ENCODE measurements at regions not wholly inside any gene's neighbourhood (a gene's known extent, or its start where the extent isn't known, plus 50 kb on each side); places are given as distances from the start of the nearest gene placed in this dataset.

- 95 to 96% methylated on average over 2 of the region's 2 CpGs for WGBS, 2 donors
- no peaks in the 10 kb centered on the region for H3K36me3 ChIP-seq
- TF ChIP-seq POLR2AphosphoS5 (IDR thresholded peaks at IDR 0.05) (no peak), EP300 (IDR thresholded peaks at IDR 0.05) (no peak), POLR2A (IDR thresholded peaks at IDR 0.05) (no peak)
- TF ChIP-seq, protein P1, sequence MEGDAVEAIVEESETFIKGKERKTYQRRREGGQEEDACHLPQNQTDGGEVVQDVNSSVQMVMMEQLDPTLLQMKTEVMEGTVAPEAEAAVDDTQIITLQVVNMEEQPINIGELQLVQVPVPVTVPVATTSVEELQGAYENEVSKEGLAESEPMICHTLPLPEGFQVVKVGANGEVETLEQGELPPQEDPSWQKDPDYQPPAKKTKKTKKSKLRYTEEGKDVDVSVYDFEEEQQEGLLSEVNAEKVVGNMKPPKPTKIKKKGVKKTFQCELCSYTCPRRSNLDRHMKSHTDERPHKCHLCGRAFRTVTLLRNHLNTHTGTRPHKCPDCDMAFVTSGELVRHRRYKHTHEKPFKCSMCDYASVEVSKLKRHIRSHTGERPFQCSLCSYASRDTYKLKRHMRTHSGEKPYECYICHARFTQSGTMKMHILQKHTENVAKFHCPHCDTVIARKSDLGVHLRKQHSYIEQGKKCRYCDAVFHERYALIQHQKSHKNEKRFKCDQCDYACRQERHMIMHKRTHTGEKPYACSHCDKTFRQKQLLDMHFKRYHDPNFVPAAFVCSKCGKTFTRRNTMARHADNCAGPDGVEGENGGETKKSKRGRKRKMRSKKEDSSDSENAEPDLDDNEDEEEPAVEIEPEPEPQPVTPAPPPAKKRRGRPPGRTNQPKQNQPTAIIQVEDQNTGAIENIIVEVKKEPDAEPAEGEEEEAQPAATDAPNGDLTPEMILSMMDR (IDR thresholded peaks at IDR 0.05), result no peak
- H3K4me1 ChIP-seq, result no peaks in the 10 kb centered on the region
- peaks cover 0 to 7% (median 0%) of the 10 kb centered on the region in 3 donors for H3K27me3 ChIP-seq
- H3K27ac ChIP-seq, result no peak overlapping the region
- no peak for DNase-seq
- H3K9me3 ChIP-seq, result no peaks in the 10 kb centered on the region
- H3K4me3 ChIP-seq, result no peak overlapping the region
- intact Hi-C loops (cut with DNase I), result no loop called here
Observed at GRCh38 chr13:108455320-108455719, 174.1 kb upstream of the MYO16 start.

DNA sequence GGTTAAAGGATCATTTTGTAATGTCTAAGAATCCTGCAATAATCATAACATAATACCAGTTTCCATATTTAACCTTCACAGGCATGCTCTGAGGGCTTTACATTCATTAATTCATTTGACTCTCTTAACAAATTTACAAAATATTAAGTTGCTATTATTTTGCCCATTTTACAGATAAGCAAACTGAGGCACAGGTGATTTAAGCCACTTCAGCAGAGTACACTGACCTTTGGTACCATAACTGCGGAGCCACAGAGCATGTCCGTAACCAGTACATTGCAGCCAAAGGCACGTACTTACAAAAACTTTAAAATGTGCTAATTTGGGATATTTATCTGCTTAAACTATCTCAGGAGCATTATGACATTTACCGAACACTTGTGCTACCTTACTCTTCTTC, 169.4 kb upstream of the MYO16 start:
- no peaks in the 10 kb centered on the region for H3K4me1 ChIP-seq
- TF ChIP-seq, protein P1 (IDR thresholded peaks at IDR 0.05), result no peak
- intact Hi-C loops (cut with DNase I), result no loop called here
- no peak overlapping the region for H3K27ac ChIP-seq
- WGBS, 2 donors, result 81 to 91% methylated on average over 4 of the region's 4 CpGs
- H3K9me3 ChIP-seq, result no peaks in the 10 kb centered on the region
- H3K4me3 ChIP-seq, result no peak overlapping the region
- DNase-seq, result no peak
- H3K27me3 ChIP-seq, result peaks cover 0 to 7% (median 0%) of the 10 kb centered on the region in 3 donors
- H3K36me3 ChIP-seq, result no peaks in the 10 kb centered on the region

GRCh38 chr13:108460746-108461145, 168.7 kb upstream of the MYO16 start:
- no peak overlapping the region for H3K4me3 ChIP-seq
- H3K27me3 ChIP-seq, result peaks cover 0 to under 1% (median 0%) of the 10 kb centered on the region in 3 donors
- no peak overlapping the region for H3K27ac ChIP-seq
- 55 to 65% methylated on average over 4 of the region's 4 CpGs for WGBS, 2 donors
- H3K9me3 ChIP-seq, result no peaks in the 10 kb centered on the region
- no peaks in the 10 kb centered on the region for H3K4me1 ChIP-seq
- DNase-seq, result no peak
- TF ChIP-seq POLR2AphosphoS5 (IDR thresholded peaks at IDR 0.05) (no peak), EP300 (IDR thresholded peaks at IDR 0.05) (no peak), POLR2A (IDR thresholded peaks at IDR 0.05) (no peak)
- TF ChIP-seq, protein P1 (IDR thresholded peaks at IDR 0.05), result no peak
- H3K36me3 ChIP-seq, result no peaks in the 10 kb centered on the region
- intact Hi-C loops (cut with DNase I), result no loop called here

DNA sequence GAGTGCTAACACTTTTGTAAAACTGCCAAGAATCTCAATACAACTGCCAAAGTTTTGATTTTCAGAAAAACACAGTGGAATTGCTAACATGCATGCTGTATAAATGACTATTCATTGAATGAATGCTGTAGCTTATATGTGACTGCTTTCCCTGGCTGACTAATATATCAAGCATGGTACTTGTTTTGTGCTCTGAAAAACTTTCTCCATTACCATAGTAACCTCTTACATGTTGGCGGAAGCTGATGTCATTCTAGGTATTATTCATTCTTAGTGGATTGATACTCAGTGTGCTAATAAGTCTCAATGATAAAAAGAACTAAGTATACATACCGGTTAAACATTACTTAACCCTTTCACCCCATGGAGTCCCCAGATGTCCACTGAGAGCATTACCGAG, 166.1 kb upstream of the MYO16 start:
- Histone ChIP-seq H3K36me3 (no peaks in the 10 kb centered on the region), H3K27ac (no peak overlapping the region), H3K9me3 (no peaks in the 10 kb centered on the region), H3K27me3 (no peaks in the 10 kb centered on the region), H3K4me3 (no peak overlapping the region), H3K4me1 (no peaks in the 10 kb centered on the region)
- TF ChIP-seq POLR2A (IDR thresholded peaks at IDR 0.05) (no peak), EP300 (IDR thresholded peaks at IDR 0.05) (no peak), POLR2AphosphoS5 (IDR thresholded peaks at IDR 0.05) (no peak)
- TF ChIP-seq, protein P1 (IDR thresholded peaks at IDR 0.05), result no peak
- 80% methylated on average over 3 of the region's 3 CpGs for WGBS, 2 donors
- no peak for DNase-seq
- intact Hi-C loops (cut with DNase I), result no loop called here

GRCh38 chr13:108470921-108471320, 158.5 kb upstream of the MYO16 start:
- intact Hi-C loops (cut with DNase I), result no loop called here
- H3K4me3 ChIP-seq, result no peak overlapping the region
- H3K27ac ChIP-seq, result no peak overlapping the region
- no peak for DNase-seq
- no peaks in the 10 kb centered on the region for H3K4me1 ChIP-seq
- WGBS, 2 donors, result 79 to 82% methylated on average over 5 of the region's 5 CpGs
- no peaks in the 10 kb centered on the region for H3K36me3 ChIP-seq
- H3K9me3 ChIP-seq, result no peaks in the 10 kb centered on the region
- no peaks in the 10 kb centered on the region for H3K27me3 ChIP-seq
- no peak for TF ChIP-seq POLR2A (IDR thresholded peaks at IDR 0.05)
- no peak for TF ChIP-seq POLR2AphosphoS5 (IDR thresholded peaks at IDR 0.05)

Data from sigmoid colon (tissue), 6 donors.